ENCODE measurements at regions not wholly inside any gene's neighbourhood (a gene's known extent, or its start where the extent isn't known, plus 50 kb on each side); places are given as distances from the start of the nearest gene placed in this dataset.

DNA sequence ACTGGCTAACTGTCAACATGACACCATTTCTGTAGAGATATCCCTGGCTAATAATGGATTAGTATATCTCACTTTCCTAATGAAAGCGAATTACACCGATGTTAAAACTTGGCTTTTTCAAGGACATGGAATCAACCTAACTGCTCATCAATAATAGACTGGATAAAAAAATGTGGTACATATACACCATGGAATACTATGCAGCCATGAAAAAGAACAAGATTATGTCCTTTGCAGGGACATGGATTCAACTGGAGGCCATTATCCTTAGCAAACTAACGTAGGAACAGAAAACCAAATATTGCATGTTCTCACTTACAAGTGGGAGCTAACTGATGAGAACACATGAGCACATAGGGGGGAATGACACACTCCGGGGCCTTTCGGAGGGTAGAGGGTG, 62.6 kb downstream of the ZIC1 start:
- H3K27ac ChIP-seq (ENCODE audit: low read depth, low read length) = no peak overlapping the region
- no peak overlapping the region for H3K27ac Mint-ChIP-seq
- TF ChIP-seq, protein P1, sequence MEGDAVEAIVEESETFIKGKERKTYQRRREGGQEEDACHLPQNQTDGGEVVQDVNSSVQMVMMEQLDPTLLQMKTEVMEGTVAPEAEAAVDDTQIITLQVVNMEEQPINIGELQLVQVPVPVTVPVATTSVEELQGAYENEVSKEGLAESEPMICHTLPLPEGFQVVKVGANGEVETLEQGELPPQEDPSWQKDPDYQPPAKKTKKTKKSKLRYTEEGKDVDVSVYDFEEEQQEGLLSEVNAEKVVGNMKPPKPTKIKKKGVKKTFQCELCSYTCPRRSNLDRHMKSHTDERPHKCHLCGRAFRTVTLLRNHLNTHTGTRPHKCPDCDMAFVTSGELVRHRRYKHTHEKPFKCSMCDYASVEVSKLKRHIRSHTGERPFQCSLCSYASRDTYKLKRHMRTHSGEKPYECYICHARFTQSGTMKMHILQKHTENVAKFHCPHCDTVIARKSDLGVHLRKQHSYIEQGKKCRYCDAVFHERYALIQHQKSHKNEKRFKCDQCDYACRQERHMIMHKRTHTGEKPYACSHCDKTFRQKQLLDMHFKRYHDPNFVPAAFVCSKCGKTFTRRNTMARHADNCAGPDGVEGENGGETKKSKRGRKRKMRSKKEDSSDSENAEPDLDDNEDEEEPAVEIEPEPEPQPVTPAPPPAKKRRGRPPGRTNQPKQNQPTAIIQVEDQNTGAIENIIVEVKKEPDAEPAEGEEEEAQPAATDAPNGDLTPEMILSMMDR (conservative IDR thresholded peaks at IDR 0.05) = no peak
- 94 to 96% methylated on average over 4 to 5 of the region's 5 CpGs for WGBS, 2 experiments (ENCODE audit: insufficient coverage in 1 of 2, insufficient read length in 1 of 2)
- H3K4me3 ChIP-seq (ENCODE audit: low read length) = no peak overlapping the region
- no peaks in the 10 kb centered on the region for H3K36me3 ChIP-seq (ENCODE audit: control insufficient read depth, insufficient read depth, low read length)
- peaks cover 6% of the 10 kb centered on the region for H3K9me3 Mint-ChIP-seq
- H3K4me1 Mint-ChIP-seq = no peaks in the 10 kb centered on the region
- no peak for DNase-seq
- no peak overlapping the region for H3K4me3 Mint-ChIP-seq
- H3K36me3 Mint-ChIP-seq (ENCODE audit: low read depth) = no peaks in the 10 kb centered on the region
- H3K27me3 Mint-ChIP-seq (ENCODE audit: insufficient read depth) = no peaks in the 10 kb centered on the region
- no peaks in the 10 kb centered on the region for H3K9me3 ChIP-seq (ENCODE audit: control insufficient read depth, low read length)
- no peaks in the 10 kb centered on the region for H3K27me3 ChIP-seq (ENCODE audit: control insufficient read depth, insufficient read depth, low read length, poor library complexity, severe bottlenecking)
- no peaks in the 10 kb centered on the region for H3K4me1 ChIP-seq (ENCODE audit: control insufficient read depth, insufficient read depth, low read length)
- no peak overlapping the region for H3K9ac ChIP-seq (ENCODE audit: extremely low read depth, low read length, poor library complexity, severe bottlenecking)

DNA sequence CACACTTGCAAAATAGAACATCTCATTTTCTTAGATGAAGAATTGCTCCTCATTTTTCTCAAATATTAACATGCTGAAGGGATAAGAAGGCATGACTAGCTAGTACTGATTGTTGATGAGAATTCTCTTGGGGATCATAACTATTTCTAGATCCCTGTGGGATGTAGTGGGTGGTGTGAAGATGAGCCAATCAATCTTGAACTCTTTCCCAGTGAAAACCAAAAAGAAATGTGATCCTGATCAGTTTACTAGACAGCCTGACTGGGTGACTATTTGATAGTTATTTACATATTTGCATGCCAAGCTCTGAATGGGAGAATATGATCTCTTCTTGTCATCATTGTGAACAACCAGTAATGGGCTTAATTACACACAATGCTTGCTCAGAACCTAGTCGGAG, 63.7 kb downstream of the ZIC1 start:
- DNase-seq = no peak
- 87 to 100% methylated on average over 1 of the region's 1 CpG for WGBS, 2 experiments (ENCODE audit: insufficient coverage in 1 of 2, insufficient read length in 1 of 2)
- Histone ChIP-seq H3K36me3 (ENCODE audit: control insufficient read depth, insufficient read depth, low read length) (no peaks in the 10 kb centered on the region), H3K27ac (ENCODE audit: low read depth, low read length) (no peak overlapping the region), H3K4me1 (ENCODE audit: control insufficient read depth, insufficient read depth, low read length) (no peaks in the 10 kb centered on the region), H3K4me3 (ENCODE audit: low read length) (no peak overlapping the region), H3K9ac (ENCODE audit: extremely low read depth, low read length, poor library complexity, severe bottlenecking) (no peak overlapping the region), H3K27me3 (ENCODE audit: control insufficient read depth, insufficient read depth, low read length, poor library complexity, severe bottlenecking) (no peaks in the 10 kb centered on the region), H3K9me3 (ENCODE audit: control insufficient read depth, low read length) (no peaks in the 10 kb centered on the region)
- H3K9me3 Mint-ChIP-seq = peaks cover 6% of the 10 kb centered on the region
- no peak overlapping the region for H3K4me3 Mint-ChIP-seq
- H3K27me3 Mint-ChIP-seq (ENCODE audit: insufficient read depth) = no peaks in the 10 kb centered on the region
- TF ChIP-seq, protein P1 (conservative IDR thresholded peaks at IDR 0.05) = no peak
- H3K36me3 Mint-ChIP-seq (ENCODE audit: low read depth) = no peaks in the 10 kb centered on the region
- no peaks in the 10 kb centered on the region for H3K4me1 Mint-ChIP-seq
- no peak overlapping the region for H3K27ac Mint-ChIP-seq

DNA sequence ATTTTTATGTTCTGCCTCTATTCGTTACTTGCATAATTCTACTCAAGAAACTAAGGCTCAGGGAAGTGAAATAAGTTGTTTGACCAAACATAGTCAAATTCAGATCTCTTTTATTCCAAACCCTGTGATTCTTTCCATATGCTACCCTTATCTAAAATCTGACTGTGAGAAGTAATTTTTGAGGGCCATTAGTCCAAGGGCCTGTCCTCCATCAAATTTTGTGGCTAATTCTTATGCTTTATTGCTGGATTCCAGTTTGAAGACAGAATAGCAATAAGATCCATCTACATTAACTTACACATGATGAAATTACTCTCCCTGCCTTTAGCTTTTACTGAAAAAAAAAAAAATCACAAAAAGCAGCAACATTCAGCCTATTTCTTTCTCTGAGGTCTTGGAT, 74.0 kb downstream of the ZIC1 start:
- WGBS, 2 experiments (ENCODE audit: insufficient coverage in 1 of 2, insufficient read length in 1 of 2) = 93% methylated on average over 1 of the region's 1 CpG; no CpG with 5 or more reads in 1 of the 2 experiments
- Mint-ChIP-seq H3K36me3 (ENCODE audit: low read depth) (no peaks in the 10 kb centered on the region), H3K27me3 (ENCODE audit: insufficient read depth) (no peaks in the 10 kb centered on the region), H3K9me3 (no peaks in the 10 kb centered on the region), H3K4me1 (no peaks in the 10 kb centered on the region), H3K27ac (no peak overlapping the region), H3K4me3 (no peak overlapping the region)
- H3K27me3 ChIP-seq (ENCODE audit: control insufficient read depth, insufficient read depth, low read length, poor library complexity, severe bottlenecking) = no peaks in the 10 kb centered on the region
- H3K4me3 ChIP-seq (ENCODE audit: low read length) = no peak overlapping the region
- TF ChIP-seq, protein P1 (conservative IDR thresholded peaks at IDR 0.05) = no peak
- DNase-seq = no peak
- no peak overlapping the region for H3K9ac ChIP-seq (ENCODE audit: extremely low read depth, low read length, poor library complexity, severe bottlenecking)
- no peaks in the 10 kb centered on the region for H3K36me3 ChIP-seq (ENCODE audit: control insufficient read depth, insufficient read depth, low read length)
- H3K9me3 ChIP-seq (ENCODE audit: control insufficient read depth, low read length) = no peaks in the 10 kb centered on the region
- H3K4me1 ChIP-seq (ENCODE audit: control insufficient read depth, insufficient read depth, low read length) = no peaks in the 10 kb centered on the region
- no peak overlapping the region for H3K27ac ChIP-seq (ENCODE audit: low read depth, low read length)
